CD14-positive monocyte (primary cell): ENCODE measurements at regions not wholly inside any gene's neighbourhood (a gene's known extent, or its start where the extent isn't known, plus 50 kb on each side); places are given as distances from the start of the nearest gene placed in this dataset.

Experiments
- DNase-seq, 3 donors: peaks; one replicate each; pipeline ENCODE4 v3.0.0-alpha.2; 2011 to 2022
- H2AFZ ChIP-seq: 2 replicates; pipeline ENCODE4 v1.6.0; 2012; ENCODE audit warnings: mild to moderate bottlenecking, low read depth, low read length, inconsistent platforms; ENCODE audit not compliant: insufficient read depth, poor library complexity, severe bottlenecking
- H3K27ac ChIP-seq, 2 donors: 1 replicate in 1 of 2; 2 replicates in 1 of 2; pipeline ENCODE4 v1.5.1; 2012 to 2013; ENCODE audit warnings: low read length in 2 of 2, control low read depth in 1 of 2, inconsistent platforms in 1 of 2, low read depth in 1 of 2, mild to moderate bottlenecking in 1 of 2
- H3K27me3 ChIP-seq, 2 donors: one replicate each; pipeline versions ENCODE4 v1.6.0 to v1.6.1; 2011 to 2013; ENCODE audit warnings: low read length in 2 of 2; ENCODE audit not compliant: control insufficient read depth in 2 of 2, insufficient read depth in 2 of 2
- H3K36me3 ChIP-seq, 2 donors: replicated peaks in 1 of 2; 1 replicate in 1 of 2; 2 replicates in 1 of 2; pipeline versions ENCODE4 v1.5.1 to v1.6.1; 2012 to 2013; ENCODE audit warnings: low read length in 2 of 2, control low read depth in 1 of 2, inconsistent platforms in 1 of 2, mild to moderate bottlenecking in 1 of 2; ENCODE audit not compliant: insufficient read depth in 2 of 2, control insufficient read depth in 1 of 2
- H3K4me1 ChIP-seq, 2 donors: 1 replicate in 1 of 2; 2 replicates in 1 of 2; pipeline versions ENCODE4 v1.5.1 to v1.6.1; 2012 to 2013; ENCODE audit warnings: low read length in 2 of 2, control low read depth in 1 of 2, inconsistent platforms in 1 of 2, mild to moderate bottlenecking in 1 of 2, moderate library complexity in 1 of 2; ENCODE audit not compliant: insufficient read depth in 2 of 2, control insufficient read depth in 1 of 2
- H3K4me2 ChIP-seq: replicated peaks from 2 replicates; pipeline ENCODE3; 2012; ENCODE audit warnings: low read length, moderate library complexity, mild to moderate bottlenecking; ENCODE audit not compliant: poor library complexity, severe bottlenecking; ENCODE audit errors: extremely low read depth
- H3K4me3 ChIP-seq, 3 experiments: fragments of 200-600 bp in 1 of 3; sonication (generic) in 1 of 3; replicated peaks in 1 of 3; 1 replicate in 2 of 3; 2 replicates in 1 of 3; pipeline ENCODE4 v1.5.1; 2011 to 2013; ENCODE audit warnings: low read length in 3 of 3, mild to moderate bottlenecking in 3 of 3, control low read depth in 2 of 3, low read depth in 2 of 3, inconsistent platforms in 1 of 3, moderate library complexity in 1 of 3
- H3K79me2 ChIP-seq: 2 replicates; pipeline ENCODE4 v1.6.0; 2012; ENCODE audit warnings: mild to moderate bottlenecking, control low read depth, inconsistent platforms, low read length, moderate library complexity; ENCODE audit not compliant: insufficient read depth
- H3K9ac ChIP-seq: 2 replicates; pipeline ENCODE4 v1.6.0; 2017; ENCODE audit warnings: low read length, mild to moderate bottlenecking; ENCODE audit not compliant: insufficient read depth, poor library complexity, severe bottlenecking
- H3K9me3 ChIP-seq, 2 donors: replicated peaks in 1 of 2; 1 replicate in 1 of 2; 2 replicates in 1 of 2; pipeline versions ENCODE4 v1.5.1 to v1.6.1; 2012 to 2013; ENCODE audit warnings: low read length in 2 of 2, control low read depth in 1 of 2; ENCODE audit not compliant: control insufficient read depth in 1 of 2, insufficient read depth in 1 of 2
- H4K20me1 ChIP-seq: 2 replicates; pipeline ENCODE4 v1.6.0; 2012; ENCODE audit warnings: mild to moderate bottlenecking, low read length, control low read depth, moderate library complexity; ENCODE audit not compliant: insufficient read depth
- H3K27ac Mint-ChIP-seq, 7 donors: one replicate each; pipeline ENCODE4 v1.8.0; 2020; ENCODE audit warnings: mild to moderate bottlenecking in 7 of 7, mixed read lengths in 7 of 7, moderate library complexity in 6 of 7, inconsistent platforms in 2 of 7
- H3K27me3 Mint-ChIP-seq, 3 donors: one replicate each; pipeline ENCODE4 v1.8.0; 2021 to 2022; ENCODE audit warnings: low read depth in 3 of 3, mild to moderate bottlenecking in 3 of 3, mixed read lengths in 3 of 3, moderate library complexity in 3 of 3, inconsistent platforms in 1 of 3
- H3K36me3 Mint-ChIP-seq, 2 donors: one replicate each; pipeline ENCODE4 v1.8.0; 2020; ENCODE audit warnings: mixed read lengths in 2 of 2, inconsistent platforms in 1 of 2, mild to moderate bottlenecking in 1 of 2
- H3K4me1 Mint-ChIP-seq: one replicate; pipeline ENCODE4 v1.8.0; 2020; ENCODE audit warnings: mild to moderate bottlenecking, mixed read lengths
- H3K4me3 Mint-ChIP-seq, 2 donors: one replicate each; pipeline ENCODE4 v1.8.0; 2020; ENCODE audit warnings: mild to moderate bottlenecking in 2 of 2, mixed read lengths in 2 of 2, moderate library complexity in 1 of 2
- H3K9me3 Mint-ChIP-seq, 7 donors: one replicate each; pipeline ENCODE4 v1.8.0; 2020 to 2022; ENCODE audit warnings: mixed read lengths in 7 of 7, mild to moderate bottlenecking in 6 of 7, moderate library complexity in 6 of 7, inconsistent platforms in 2 of 7
- CTCF ChIP-seq: fragments of 200-600 bp; IDR thresholded peaks from one replicate; pipeline ENCODE4 v1.8.0; 2022; ENCODE audit warnings: antibody characterized with exemption, mild to moderate bottlenecking
- WGBS: methylation state at CpG from one replicate; pipeline ENCODE4 v1.1.5; 2013; ENCODE audit warnings: missing lambda C conversion rate; ENCODE audit not compliant: insufficient coverage; 5-methylcytosine and 5-hydroxymethylcytosine counted together
- intact Hi-C, 2 donors: fragments of 100-400 bp; cut with micrococcal nuclease; formaldehyde crosslinking; loops; one replicate each; pipeline versions ENCODE4 v1.15.0 to v1.15.1; 2023

GRCh38 chr10:9024210-9024609 is 969.7 kb downstream of the GATA3 start:
- no peaks in the 10 kb centered on the region for H3K27me3 ChIP-seq
- Mint-ChIP-seq H3K4me1 (no peaks in the 10 kb centered on the region), H3K27ac (no peak overlapping the region), H3K27me3 (no peaks in the 10 kb centered on the region), H3K9me3 (no peaks in the 10 kb centered on the region), H3K36me3 (no peaks in the 10 kb centered on the region), H3K4me3 (no peak overlapping the region)
- H4K20me1 ChIP-seq: no peaks in the 10 kb centered on the region
- H3K9me3 ChIP-seq: no peaks in the 10 kb centered on the region
- H3K4me2 ChIP-seq: no peak overlapping the region
- H2AFZ ChIP-seq: no peak overlapping the region
- no peak for DNase-seq
- no peak overlapping the region for H3K27ac ChIP-seq
- intact Hi-C loops: no loop called here
- WGBS: no CpG with 5 or more reads among the region's 2 CpGs
- TF ChIP-seq CTCF: no peak
- H3K4me1 ChIP-seq: no peaks in the 10 kb centered on the region
- H3K36me3 ChIP-seq: no peaks in the 10 kb centered on the region
- H3K79me2 ChIP-seq: no peaks in the 10 kb centered on the region
- no peak overlapping the region for H3K4me3 ChIP-seq
- H3K9ac ChIP-seq: no peak overlapping the region

- Mint-ChIP-seq H3K4me1 (no peaks in the 10 kb centered on the region), H3K27me3 (no peaks in the 10 kb centered on the region), H3K27ac (no peak overlapping the region), H3K4me3 (no peak overlapping the region), H3K9me3 (peaks cover 0 to 2% (median 0%) of the 10 kb centered on the region in 7 donors), H3K36me3 (no peaks in the 10 kb centered on the region)
- H3K27ac ChIP-seq: no peak overlapping the region
- no peak for TF ChIP-seq CTCF
- H2AFZ ChIP-seq: no peak overlapping the region
- no peaks in the 10 kb centered on the region for H3K79me2 ChIP-seq
- H3K4me3 ChIP-seq: no peak overlapping the region
- DNase-seq: no peak
- peaks cover 0 to 3% of the 10 kb centered on the region in 2 donors for H3K9me3 ChIP-seq
- intact Hi-C loops: no loop called here
- no peaks in the 10 kb centered on the region for H3K36me3 ChIP-seq
- H3K4me1 ChIP-seq: no peaks in the 10 kb centered on the region
- H4K20me1 ChIP-seq: no peaks in the 10 kb centered on the region
- H3K4me2 ChIP-seq: no peak overlapping the region
- H3K9ac ChIP-seq: no peak overlapping the region
- no peaks in the 10 kb centered on the region for H3K27me3 ChIP-seq
Observed at GRCh38 chr10:9028231-9028630, 973.7 kb downstream of the GATA3 start.
